Gastrocnemius medialis (tissue), 4 donors: ENCODE measurements at regions not wholly inside any gene's neighbourhood (a gene's known extent, or its start where the extent isn't known, plus 50 kb on each side); places are given as distances from the start of the nearest gene placed in this dataset.

Experiments used
- CTCF ChIP-seq, 5 experiments: fragments of 450-650 bp in 3 of 5; fragments of 200-600 bp in 2 of 5; sonication (generic) in 2 of 5; IDR thresholded peaks in 4 of 5; conservative IDR thresholded peaks in 1 of 5; 1 replicate in 4 of 5; 2 replicates in 1 of 5; pipeline ENCODE4 v1.5.1; 2016 to 2019; ENCODE audit warnings: antibody characterized with exemption in 5 of 5, mild to moderate bottlenecking in 3 of 5, moderate library complexity in 3 of 5
- POLR2A ChIP-seq, 2 donors: fragments of 450-650 bp; IDR thresholded peaks; one replicate each; pipeline ENCODE4 v1.6.1; 2017; ENCODE audit warnings: antibody characterized with exemption in 2 of 2, mild to moderate bottlenecking in 2 of 2, moderate library complexity in 2 of 2

DNA sequence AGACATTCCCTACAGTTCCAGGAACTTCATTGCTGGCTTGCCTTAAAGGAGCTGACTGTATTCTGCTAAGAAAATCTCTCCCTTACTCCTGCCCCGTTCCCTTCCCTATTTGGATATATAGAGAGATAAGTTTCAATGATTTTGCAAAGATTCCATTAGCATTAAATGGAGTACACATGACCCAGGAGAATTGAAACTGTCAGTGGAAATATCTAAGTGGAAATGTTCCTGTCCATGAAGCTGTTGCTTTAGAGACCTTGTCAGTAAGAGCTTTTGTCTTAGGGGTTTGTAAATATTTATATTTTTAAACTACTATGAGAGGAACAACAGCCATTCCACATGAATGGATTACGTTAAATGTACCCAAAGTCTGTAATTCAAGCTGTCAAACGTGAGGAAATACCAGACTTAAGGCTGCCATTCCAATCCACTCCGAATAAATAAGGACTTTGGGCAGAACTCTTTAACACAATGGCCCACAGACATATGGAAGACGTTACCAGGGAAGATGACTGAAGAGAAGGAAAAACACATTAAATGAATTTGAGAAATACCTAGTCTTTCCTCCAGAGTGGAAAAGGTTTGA lies 387.1 kb upstream of the PAPPA start:
- TF ChIP-seq CTCF (IDR thresholded peaks at IDR 0.05 in 4 of 5, conservative IDR thresholded peaks at IDR 0.05 in 1 of 5), result no peak
- TF ChIP-seq POLR2A (IDR thresholded peaks at IDR 0.05), result no peak
